GM12891 (cell line): ENCODE measurements at regions not wholly inside any gene's neighbourhood (a gene's known extent, or its start where the extent isn't known, plus 50 kb on each side); places are given as distances from the start of the nearest gene placed in this dataset.
A peak's percentile ranks its signal among the peaks of the same experiment; 100 is the strongest.

Experiments used
- DNase-seq: peaks from one replicate; pipeline ENCODE4 v3.0.0; 2011; ENCODE audit warnings: low spot score; ENCODE audit not compliant: insufficient read length
- FAIRE-seq: peaks from 2 replicates; lab custom pipeline; 2011; peaks lifted over from hg19 to GRCh38; lab: Jason Lieb, UNC
- PAX5 ChIP-seq: IDR thresholded peaks from 2 replicates; pipeline ENCODE4 v1.6.1; 2011; ENCODE audit warnings: low read length, moderate library complexity, mild to moderate bottlenecking; ENCODE audit not compliant: insufficient read depth, severe bottlenecking
- POLR2A ChIP-seq: IDR thresholded peaks from 2 replicates; pipeline ENCODE4 v1.6.1; 2011; ENCODE audit warnings: low read depth, low read length, control low read depth
- POLR2AphosphoS5 ChIP-seq: IDR thresholded peaks from 2 replicates; pipeline ENCODE4 v1.6.1; 2011; ENCODE audit warnings: low read depth, low read length, control low read depth
- POU2F2 ChIP-seq: IDR thresholded peaks from 2 replicates; pipeline ENCODE4 v1.6.1; 2011; ENCODE audit warnings: low read depth, mild to moderate bottlenecking, control low read depth, low read length, moderate library complexity
- SPI1 ChIP-seq: IDR thresholded peaks from 2 replicates; pipeline ENCODE4 v1.6.1; 2011; ENCODE audit warnings: low read depth, low read length, control low read depth
- TAF1 ChIP-seq: IDR thresholded peaks from 2 replicates; pipeline ENCODE4 v1.6.1; 2011; ENCODE audit warnings: low read depth, low read length, control low read depth

DNA sequence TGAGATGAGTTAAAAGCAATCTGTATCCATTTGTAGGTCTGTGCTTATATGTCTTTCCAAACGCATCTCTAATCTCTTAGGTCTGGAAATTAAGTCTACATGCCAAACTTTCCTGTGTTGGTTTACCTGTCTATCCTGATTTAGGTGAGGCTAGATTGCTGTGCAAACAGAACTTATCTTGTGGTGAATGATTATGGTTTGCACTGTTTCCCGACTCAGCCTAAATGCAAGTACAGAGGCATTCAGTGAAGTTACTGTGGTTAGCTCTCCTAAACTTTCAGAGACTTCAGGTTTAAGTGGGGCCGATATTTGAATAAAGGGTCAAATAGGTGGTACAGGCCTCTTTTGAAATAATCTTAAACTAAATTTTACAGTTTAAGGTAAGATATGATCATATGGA is 103.5 kb downstream of the ICOS start:
- TF ChIP-seq POU2F2, result no peak
- no peak for TF ChIP-seq POLR2AphosphoS5
- no peak for TF ChIP-seq TAF1
- no peak for TF ChIP-seq POLR2A
- no peak for TF ChIP-seq SPI1
- TF ChIP-seq PAX5, result no peak
- DNase-seq, result no peak
- no peak for FAIRE-seq

DNA sequence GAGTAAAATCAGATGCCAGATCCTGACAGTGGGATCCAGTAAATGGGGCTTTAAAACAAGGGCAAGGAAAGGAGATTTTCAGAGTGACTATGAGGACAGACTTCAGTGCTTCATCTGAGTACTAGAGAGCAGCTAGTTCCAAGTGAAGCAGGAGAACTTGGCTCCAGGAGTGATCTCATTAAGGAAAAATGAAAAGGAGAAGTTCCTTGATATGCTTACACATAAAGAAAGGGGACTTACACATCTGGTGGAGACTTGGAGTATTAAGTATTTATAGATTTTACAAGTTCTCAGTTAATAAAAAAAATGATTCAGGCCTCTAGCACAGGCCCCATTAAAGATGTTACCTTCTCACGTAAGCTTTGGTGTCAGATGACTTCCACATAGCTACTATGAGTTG is 105.8 kb downstream of the ICOS start:
- TF ChIP-seq TAF1 (no peak), POLR2A (no peak), POLR2AphosphoS5 (no peak), POU2F2 (no peak), SPI1 (no peak), PAX5 (no peak)
- DNase-seq (no peak), FAIRE-seq (no peak)

DNA sequence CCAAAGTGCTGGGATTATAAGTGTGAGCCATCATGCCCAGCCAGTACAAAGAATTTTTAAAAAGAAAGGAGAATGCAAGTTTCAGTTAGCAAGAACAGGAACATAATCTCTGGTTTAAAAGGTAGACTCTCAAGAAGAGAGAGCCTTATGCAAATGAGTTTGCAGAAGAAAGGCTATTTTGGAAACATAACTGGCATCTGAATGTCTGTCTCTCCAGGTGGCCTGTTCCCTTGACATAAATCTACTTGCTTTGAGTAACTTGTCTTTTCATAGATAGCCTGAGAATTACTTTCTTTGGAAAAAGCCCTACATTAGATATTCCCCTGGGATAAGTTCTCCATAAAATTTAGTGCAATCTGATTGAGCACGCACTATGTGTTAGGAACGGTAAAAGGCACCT is 109.6 kb downstream of the ICOS start:
- FAIRE-seq, result peak; percentile 55
- TF ChIP-seq POLR2A (no peak), POLR2AphosphoS5 (no peak), POU2F2 (no peak), PAX5 (no peak), TAF1 (no peak), SPI1 (no peak)
- peak; percentile 5 for DNase-seq

DNA sequence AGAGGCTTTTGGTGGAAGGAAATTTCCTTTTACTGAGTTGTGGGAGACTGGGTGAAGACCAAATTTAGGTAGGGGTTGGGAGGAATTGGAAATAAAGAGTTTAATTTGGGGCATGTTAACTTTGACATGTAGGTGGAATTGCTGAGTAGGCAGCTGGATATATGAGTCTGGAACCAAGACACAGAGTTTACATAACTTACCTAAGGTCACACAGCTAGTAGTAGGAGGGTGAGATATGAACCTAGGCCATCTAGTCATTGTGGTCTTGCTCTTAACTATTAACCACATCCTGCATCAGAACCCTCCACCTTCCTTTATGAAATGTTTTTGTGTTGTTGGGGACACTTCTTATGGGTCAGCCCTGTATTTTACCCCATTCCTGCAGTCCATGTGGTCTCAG is 113.1 kb downstream of the ICOS start:
- no peak for TF ChIP-seq POLR2A
- TF ChIP-seq PAX5, result no peak
- no peak for TF ChIP-seq TAF1
- no peak for TF ChIP-seq POLR2AphosphoS5
- TF ChIP-seq SPI1, result no peak
- no peak for TF ChIP-seq POU2F2
- FAIRE-seq, result no peak
- peak; percentile 4 for DNase-seq

DNA sequence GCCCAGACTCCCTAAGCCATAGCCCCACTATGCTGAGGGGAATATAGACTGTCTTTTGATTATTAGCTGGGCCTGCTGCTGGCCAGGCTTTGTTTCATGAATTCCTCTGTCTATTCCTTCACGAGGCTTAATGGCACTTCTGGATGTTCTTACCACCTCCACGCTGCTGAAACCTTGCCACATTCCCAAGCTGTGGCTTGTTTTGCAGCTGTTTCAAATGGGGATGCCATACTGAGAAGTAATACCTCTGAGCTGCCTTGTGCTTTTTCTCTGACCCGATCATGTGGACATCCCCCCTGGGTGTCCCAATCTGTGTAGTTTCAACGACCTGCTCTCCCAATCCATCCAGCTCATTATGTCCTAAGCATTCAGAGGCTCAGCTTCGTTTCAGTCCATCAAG is 114.1 kb downstream of the ICOS start:
- FAIRE-seq (no peak), DNase-seq (no peak)
- TF ChIP-seq POLR2AphosphoS5, result no peak
- TF ChIP-seq TAF1, result no peak
- TF ChIP-seq POLR2A, result no peak
- TF ChIP-seq POU2F2, result no peak
- TF ChIP-seq PAX5, result no peak
- TF ChIP-seq SPI1, result no peak

DNA sequence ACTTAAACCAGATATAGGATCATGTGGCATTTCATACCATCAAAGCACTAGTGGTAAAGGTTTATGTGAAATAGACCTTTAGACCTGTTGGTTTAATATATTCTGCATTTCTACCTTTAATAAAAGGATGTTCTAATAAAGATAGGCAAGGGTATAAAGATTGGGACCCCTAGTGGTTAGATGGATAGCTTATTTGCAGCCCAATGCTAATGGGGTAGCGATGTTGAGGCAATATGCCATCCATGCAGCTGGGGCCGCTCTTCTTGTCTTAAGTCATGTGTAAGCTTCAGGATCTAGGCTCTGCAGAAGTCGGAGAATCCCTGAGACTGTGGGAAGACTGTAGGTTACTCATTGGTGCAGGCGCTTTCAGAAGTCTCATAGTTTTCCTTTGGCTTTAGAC is 114.9 kb downstream of the ICOS start:
- no peak for DNase-seq
- FAIRE-seq, result no peak
- TF ChIP-seq POU2F2, result no peak
- no peak for TF ChIP-seq PAX5
- TF ChIP-seq POLR2A, result no peak
- no peak for TF ChIP-seq SPI1
- no peak for TF ChIP-seq POLR2AphosphoS5
- TF ChIP-seq TAF1, result no peak

DNA sequence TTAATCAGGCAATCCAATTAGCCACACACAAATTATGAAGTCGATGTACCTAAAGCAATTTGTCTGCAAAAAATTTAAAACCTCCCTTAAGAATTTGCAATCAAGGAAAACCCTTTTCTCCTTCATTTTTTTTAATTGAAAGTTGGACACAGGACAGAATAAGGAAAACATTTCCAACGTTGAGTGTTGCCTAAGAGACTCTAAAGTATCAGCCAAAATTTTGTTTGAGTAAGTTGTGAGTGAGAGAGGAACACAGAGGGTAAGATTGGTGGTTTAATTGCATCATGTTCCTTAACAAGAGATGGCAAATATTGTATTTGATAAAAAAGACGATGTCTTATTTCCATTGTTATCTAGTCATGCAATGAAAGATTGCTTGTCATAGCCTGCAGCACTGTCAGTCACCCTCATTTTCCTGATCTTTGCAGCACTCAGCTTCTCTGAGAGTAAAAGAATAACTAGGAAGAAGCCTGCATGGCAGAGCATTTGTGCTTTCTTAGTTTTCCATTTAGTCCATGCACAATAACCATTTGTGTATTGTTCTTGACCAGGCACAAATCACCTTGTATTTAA is 115.5 kb downstream of the ICOS start:
- DNase-seq (no peak), FAIRE-seq (no peak)
- no peak for TF ChIP-seq PAX5
- TF ChIP-seq POLR2A, result no peak

DNA sequence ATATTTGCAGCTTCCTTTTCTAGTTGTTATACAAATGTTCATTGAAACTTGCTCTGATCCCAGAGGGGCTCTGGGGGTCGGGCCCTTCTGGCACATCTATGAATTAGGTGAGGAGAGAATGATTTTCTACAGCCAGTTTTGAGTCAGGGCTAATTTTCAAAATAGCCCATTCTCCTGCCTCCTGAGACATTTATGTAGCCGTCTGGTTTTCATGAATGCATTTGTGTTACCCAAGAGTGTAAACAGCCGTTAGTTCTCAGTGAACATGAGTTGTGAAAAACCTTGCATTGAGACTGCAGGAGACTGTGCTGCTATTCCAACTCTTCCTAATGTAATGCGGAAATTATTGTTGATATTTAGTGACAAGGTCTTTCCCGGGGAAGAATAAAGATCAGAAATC is 122.5 kb downstream of the ICOS start:
- FAIRE-seq, result no peak
- TF ChIP-seq POLR2AphosphoS5 (no peak), POU2F2 (no peak), TAF1 (no peak), SPI1 (no peak), PAX5 (no peak), POLR2A (no peak)
- no peak for DNase-seq

DNA sequence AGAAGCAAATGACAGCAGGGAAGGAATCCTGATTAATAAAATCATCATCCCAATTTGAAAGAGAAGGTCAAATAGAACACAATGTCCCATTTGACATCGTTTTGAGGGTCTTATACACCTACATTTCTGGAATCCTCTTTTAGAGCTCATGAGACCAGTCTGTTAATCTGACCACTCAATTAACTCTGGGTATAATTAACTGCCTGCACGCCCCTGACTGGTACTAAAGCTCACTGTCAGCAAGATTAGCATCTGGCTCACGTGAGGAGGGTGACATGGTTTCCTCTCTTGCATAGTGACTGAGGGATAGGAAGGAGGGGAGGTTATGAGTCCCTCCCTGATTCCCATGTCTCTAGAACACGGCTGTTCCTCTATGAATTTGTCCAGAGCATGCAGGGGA is 124.3 kb downstream of the ICOS start:
- FAIRE-seq, result no peak
- TF ChIP-seq POLR2A (no peak), TAF1 (no peak), POLR2AphosphoS5 (no peak)
- no peak for DNase-seq

DNA sequence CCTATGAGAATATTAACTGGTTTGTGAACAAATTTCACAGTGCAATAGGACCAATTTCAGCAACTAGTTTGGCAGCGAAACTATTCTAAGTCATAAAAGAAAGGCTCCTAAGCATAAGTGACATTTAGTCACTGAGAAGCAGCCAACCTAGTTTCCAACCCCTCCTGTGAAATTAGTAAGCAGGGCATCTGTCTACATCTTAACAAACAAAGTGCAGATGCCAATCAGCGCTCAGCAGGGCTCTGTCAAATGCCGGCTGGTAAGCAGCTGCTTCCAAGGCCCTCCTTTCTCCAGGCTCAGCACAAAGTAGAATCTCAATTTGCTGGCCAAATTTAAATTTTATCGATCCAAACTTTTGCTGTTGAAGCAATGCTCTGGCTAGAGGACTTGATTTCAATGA is 124.7 kb downstream of the ICOS start:
- FAIRE-seq (no peak), DNase-seq (no peak)
- no peak for TF ChIP-seq POLR2A
- no peak for TF ChIP-seq POLR2AphosphoS5
- no peak for TF ChIP-seq PAX5
- TF ChIP-seq SPI1, result no peak
- TF ChIP-seq TAF1, result no peak
- TF ChIP-seq POU2F2, result no peak

DNA sequence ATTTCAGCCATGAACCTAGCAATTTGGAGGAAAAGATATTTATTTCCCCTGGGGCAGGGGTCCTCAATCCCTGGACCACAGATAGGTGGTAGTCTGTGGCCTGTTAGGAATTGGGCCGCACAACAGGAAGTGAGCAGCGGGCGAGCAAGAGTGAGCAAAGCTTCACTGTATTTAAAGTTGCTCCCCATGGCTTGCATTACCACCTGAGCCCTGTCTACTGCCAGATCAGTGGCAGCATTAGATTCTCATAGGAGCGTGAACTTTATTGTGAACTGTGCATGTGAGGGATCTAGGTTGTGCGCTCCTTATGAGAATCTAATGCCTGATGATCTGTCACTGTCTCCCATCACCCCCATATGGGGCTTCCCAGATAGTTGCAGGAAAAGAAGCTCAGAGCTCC is 127.6 kb downstream of the ICOS start:
- DNase-seq (no peak), FAIRE-seq (no peak)
- no peak for TF ChIP-seq POLR2A
- no peak for TF ChIP-seq POLR2AphosphoS5
- no peak for TF ChIP-seq SPI1
- no peak for TF ChIP-seq PAX5
- no peak for TF ChIP-seq TAF1
- TF ChIP-seq POU2F2, result no peak
